PC-3 (cell line): ENCODE measurements at regions not wholly inside any gene's neighbourhood (a gene's known extent, or its start where the extent isn't known, plus 50 kb on each side); places are given as distances from the start of the nearest gene placed in this dataset.

Experiments
- ATAC-seq: fragments of 200-7000 bp; cut with Tn5 transposase; 2 replicates; pipeline ENCODE4 v1.9.1; 2020; ENCODE audit warnings: mild to moderate bottlenecking, moderate library complexity
- BruUV-seq: library from RNA; stranded (reverse); fragments of 400-500 nt; replicated peaks from 2 replicates; lab custom pipeline; 2021; lab: Mats Ljungman, UMichigan
- CTCF ChIA-PET: fragments of 300-600 bp; sonication (Branson Sonifier 250); formaldehyde crosslinking; loops from one replicate; lab custom pipeline; 2022; ENCODE audit warnings: antibody characterized with exemption; lab: Charles Lee
- POLR2A ChIA-PET: fragments of 300-600 bp; sonication (Branson Sonifier 250); formaldehyde crosslinking; loops from one replicate; lab custom pipeline; 2022; ENCODE audit warnings: antibody characterized with exemption; ENCODE audit not compliant: unreplicated experiment; lab: Charles Lee
- DNase-seq: peaks from one replicate; pipeline ENCODE4 v3.0.0-alpha.2; 2015
- H2AFZ ChIP-seq: fragments of 300-600 bp; sonication (generic); 2 replicates; pipeline ENCODE4 v1.6.0; 2016; ENCODE audit warnings: antibody characterized with exemption, low read length
- H3F3A ChIP-seq: fragments of 300-600 bp; sonication (generic); one replicate; pipeline ENCODE4 v1.6.0; 2017; ENCODE audit warnings: antibody characterized with exemption, low read length, control low read depth, mild to moderate bottlenecking; ENCODE audit not compliant: unreplicated experiment
- H3K27ac ChIP-seq: fragments of 300-600 bp; sonication (generic); 2 replicates; pipeline ENCODE4 v1.5.1; 2016; ENCODE audit warnings: mild to moderate bottlenecking, low read length
- H3K27me3 ChIP-seq: fragments of 300-600 bp; sonication (generic); 2 replicates; pipeline ENCODE4 v1.6.1; 2016; ENCODE audit warnings: low read length, mixed read lengths
- H3K36me3 ChIP-seq: fragments of 300-600 bp; sonication (generic); 2 replicates; pipeline ENCODE4 v1.6.1; 2016; ENCODE audit warnings: low read depth, mixed run types, low read length, mixed read lengths
- H3K4me1 ChIP-seq: fragments of 300-600 bp; sonication (generic); 2 replicates; pipeline ENCODE4 v1.5.1; 2016; ENCODE audit warnings: low read length; ENCODE audit not compliant: insufficient read depth
- H3K4me2 ChIP-seq: fragments of 300-600 bp; sonication (generic); 2 replicates; pipeline ENCODE4 v1.6.0; 2016; ENCODE audit warnings: low read length
- H3K4me3 ChIP-seq: fragments of 300-600 bp; sonication (generic); 2 replicates; pipeline ENCODE4 v1.5.1; 2016; ENCODE audit warnings: mild to moderate bottlenecking, low read length, mixed read lengths
- H3K79me2 ChIP-seq: fragments of 300-600 bp; sonication (generic); 2 replicates; pipeline ENCODE4 v1.6.1; 2017; ENCODE audit warnings: low read length, mixed read lengths
- H3K9ac ChIP-seq: fragments of 300-600 bp; sonication (generic); 2 replicates; pipeline ENCODE4 v1.6.0; 2016; ENCODE audit warnings: mild to moderate bottlenecking, low read length
- H3K9me2 ChIP-seq: fragments of 300-600 bp; sonication (generic); replicated peaks from 2 replicates; pipeline ENCODE4 v1.6.1; 2016; ENCODE audit warnings: mixed run types, low read length, mixed read lengths
- H3K9me3 ChIP-seq: fragments of 300-600 bp; sonication (generic); 2 replicates; pipeline ENCODE4 v1.6.1; 2016; ENCODE audit warnings: low read length, mixed read lengths
- H4K20me1 ChIP-seq: fragments of 300-600 bp; sonication (generic); 2 replicates; pipeline ENCODE4 v1.6.1; 2016; ENCODE audit warnings: low read length, mixed read lengths
- EZH2 ChIP-seq: fragments of 300-600 bp; sonication (generic); IDR thresholded peaks from one replicate; pipeline ENCODE4 v1.6.1; 2017; ENCODE audit warnings: antibody characterized with exemption, mild to moderate bottlenecking, low read length; ENCODE audit not compliant: unreplicated experiment
- EZH2phosphoT487 ChIP-seq: fragments of 300-600 bp; sonication (generic); IDR thresholded peaks from 2 replicates; pipeline ENCODE4 v1.6.1; 2018; ENCODE audit warnings: mild to moderate bottlenecking, antibody characterized with exemption, low read length, borderline replicate concordance
- intact Hi-C: fragments of 100-400 bp; cut with micrococcal nuclease; formaldehyde crosslinking; loops from 2 replicates; pipeline ENCODE4 v1.9.0; 2023
- TF ChIP-seq, protein P1 (sequence below): fragments of 300-600 bp; sonication (generic); conservative IDR thresholded peaks from 2 replicates; pipeline ENCODE4 v1.5.1; 2017; ENCODE audit warnings: antibody characterized with exemption, low read depth, mild to moderate bottlenecking, low read length

DNA sequence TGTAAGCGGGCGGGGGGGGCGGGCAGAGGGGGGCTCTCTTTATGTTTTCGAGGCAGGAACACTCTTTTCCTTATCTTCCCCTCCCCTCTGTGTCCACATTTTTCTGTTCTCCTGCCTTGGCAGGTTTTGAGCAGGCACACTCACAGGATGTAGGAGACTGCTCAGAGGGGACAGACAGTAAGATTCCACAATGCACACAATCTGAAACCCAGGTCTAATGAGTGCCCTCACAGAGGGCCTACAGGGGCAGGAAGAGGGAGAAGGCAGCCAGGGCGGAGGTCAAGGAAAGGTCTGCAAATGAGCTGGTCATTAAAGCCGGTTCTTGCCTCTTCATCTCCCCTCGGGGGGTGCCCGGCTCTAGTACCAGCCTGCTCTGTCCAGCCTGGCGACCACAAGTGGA lies 106.1 kb upstream of the ATP6AP2 start:
- intact Hi-C loops: no loop called here
- DNase-seq (no peak), ATAC-seq (no peak)
- Histone ChIP-seq H2AFZ (no peak overlapping the region), H3K9me2 (no peaks in the 10 kb centered on the region), H3K9ac (no peak overlapping the region), H4K20me1 (no peaks in the 10 kb centered on the region), H3F3A (no peaks in the 10 kb centered on the region), H3K9me3 (no peaks in the 10 kb centered on the region), H3K4me1 (no peaks in the 10 kb centered on the region), H3K27ac (no peak overlapping the region), H3K4me2 (no peak overlapping the region), H3K79me2 (no peaks in the 10 kb centered on the region), H3K4me3 (no peak overlapping the region), H3K36me3 (no peaks in the 10 kb centered on the region), H3K27me3 (peaks cover 10% of the 10 kb centered on the region; the same call in 1 of the 2 replicates)
- TF ChIP-seq EZH2: no peak
- TF ChIP-seq EZH2phosphoT487: no peak
- TF ChIP-seq, protein P1, sequence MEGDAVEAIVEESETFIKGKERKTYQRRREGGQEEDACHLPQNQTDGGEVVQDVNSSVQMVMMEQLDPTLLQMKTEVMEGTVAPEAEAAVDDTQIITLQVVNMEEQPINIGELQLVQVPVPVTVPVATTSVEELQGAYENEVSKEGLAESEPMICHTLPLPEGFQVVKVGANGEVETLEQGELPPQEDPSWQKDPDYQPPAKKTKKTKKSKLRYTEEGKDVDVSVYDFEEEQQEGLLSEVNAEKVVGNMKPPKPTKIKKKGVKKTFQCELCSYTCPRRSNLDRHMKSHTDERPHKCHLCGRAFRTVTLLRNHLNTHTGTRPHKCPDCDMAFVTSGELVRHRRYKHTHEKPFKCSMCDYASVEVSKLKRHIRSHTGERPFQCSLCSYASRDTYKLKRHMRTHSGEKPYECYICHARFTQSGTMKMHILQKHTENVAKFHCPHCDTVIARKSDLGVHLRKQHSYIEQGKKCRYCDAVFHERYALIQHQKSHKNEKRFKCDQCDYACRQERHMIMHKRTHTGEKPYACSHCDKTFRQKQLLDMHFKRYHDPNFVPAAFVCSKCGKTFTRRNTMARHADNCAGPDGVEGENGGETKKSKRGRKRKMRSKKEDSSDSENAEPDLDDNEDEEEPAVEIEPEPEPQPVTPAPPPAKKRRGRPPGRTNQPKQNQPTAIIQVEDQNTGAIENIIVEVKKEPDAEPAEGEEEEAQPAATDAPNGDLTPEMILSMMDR: no peak
- no TSS peak for BruUV-seq
- ChIA-PET CTCF (no interaction called here), POLR2A (no interaction called here)

DNA sequence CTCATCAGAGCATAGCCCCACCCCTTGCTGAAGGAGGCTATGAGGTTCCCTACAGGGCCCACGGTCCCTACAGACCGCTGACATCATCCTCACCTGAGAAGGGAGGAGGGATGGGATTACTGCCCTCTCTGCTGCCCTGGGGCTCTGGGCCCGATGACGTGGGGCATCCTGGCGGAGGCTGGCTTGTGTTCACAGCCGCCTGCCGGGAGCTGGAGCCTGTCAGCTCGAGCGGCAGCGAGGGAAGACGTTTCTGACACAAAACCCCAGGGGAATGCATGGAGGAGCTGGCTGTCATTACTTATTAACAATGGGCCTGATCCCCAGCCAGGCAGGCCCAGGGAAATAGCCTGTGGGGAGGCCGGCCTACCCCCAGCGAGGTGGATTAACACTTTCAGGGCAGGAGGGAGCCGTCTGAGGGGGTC lies 106.6 kb upstream of the ATP6AP2 start:
- H3K36me3 ChIP-seq: no peaks in the 10 kb centered on the region
- no peak overlapping the region for H3K27ac ChIP-seq
- TF ChIP-seq EZH2phosphoT487 (no peak), EZH2 (no peak)
- TF ChIP-seq, protein P1: no peak
- H3K4me1 ChIP-seq: no peaks in the 10 kb centered on the region
- no peak overlapping the region for H3K4me2 ChIP-seq
- no peak overlapping the region for H2AFZ ChIP-seq
- H3K27me3 ChIP-seq: peaks cover 9% of the 10 kb centered on the region; the same call in 1 of the 2 replicates
- H3K9ac ChIP-seq: no peak overlapping the region
- ChIA-PET POLR2A (no interaction called here), CTCF (no interaction called here)
- no peaks in the 10 kb centered on the region for H4K20me1 ChIP-seq
- no peaks in the 10 kb centered on the region for H3K9me2 ChIP-seq
- DNase-seq (no peak), ATAC-seq (no peak)
- intact Hi-C loops: no loop called here
- no peaks in the 10 kb centered on the region for H3K79me2 ChIP-seq
- H3K9me3 ChIP-seq: no peaks in the 10 kb centered on the region
- no TSS peak for BruUV-seq
- no peak overlapping the region for H3K4me3 ChIP-seq
- H3F3A ChIP-seq: no peaks in the 10 kb centered on the region

DNA sequence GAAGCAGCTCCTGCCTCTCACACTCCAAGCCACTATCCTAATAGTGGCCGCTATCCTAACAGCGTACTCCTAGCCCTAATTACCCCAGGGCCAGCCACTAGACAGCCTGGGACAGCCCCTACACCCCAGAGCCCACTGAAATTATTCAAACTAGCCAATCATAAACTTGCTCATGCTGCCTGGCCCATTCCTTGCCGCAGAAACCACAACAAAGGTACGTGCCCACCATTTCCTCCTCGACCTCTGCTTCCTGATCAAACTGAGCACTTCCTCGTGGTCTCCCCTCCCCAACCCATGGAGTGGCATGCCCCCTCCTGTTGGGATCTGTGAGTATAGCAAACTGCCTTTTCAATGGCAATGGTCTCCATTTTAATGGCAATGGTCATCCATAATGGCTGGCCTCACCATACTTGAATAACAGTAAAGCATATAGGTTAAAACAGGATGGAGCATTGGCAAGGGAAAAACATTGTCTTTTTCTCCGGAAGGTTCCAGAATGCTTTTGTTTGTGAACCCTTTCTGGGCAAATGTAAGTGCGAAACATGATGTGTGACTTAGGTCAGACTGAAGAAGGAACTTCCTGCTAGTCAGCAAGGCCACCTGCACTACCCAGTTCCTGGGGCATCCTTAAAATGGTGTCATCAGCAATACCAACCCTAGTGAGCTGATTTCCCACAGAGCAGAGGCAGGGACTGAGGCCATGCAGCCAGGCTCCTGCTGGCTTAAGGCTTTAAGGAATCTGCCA lies 107.1 kb upstream of the ATP6AP2 start:
- CTCF ChIA-PET: no interaction called here
- Histone ChIP-seq H3K36me3 (no peaks in the 10 kb centered on the region), H3K27ac (no peak overlapping the region), H3K4me2 (no peak overlapping the region), H3F3A (no peaks in the 10 kb centered on the region), H3K9me2 (no peaks in the 10 kb centered on the region), H3K27me3 (peaks cover 3% of the 10 kb centered on the region; the same call in 1 of the 2 replicates), H3K4me1 (0 out of 2 replicates have a peak, but pooled peaks cover under 1% of the 10 kb centered on the region), H4K20me1 (no peaks in the 10 kb centered on the region), H3K79me2 (no peaks in the 10 kb centered on the region), H3K9ac (no peak overlapping the region), H2AFZ (no peak overlapping the region), H3K4me3 (no peak overlapping the region), H3K9me3 (no peaks in the 10 kb centered on the region)
- BruUV-seq: no TSS peak
- ATAC-seq (no peak), DNase-seq (no peak)
- TF ChIP-seq, protein P1: no peak
- TF ChIP-seq EZH2 (no peak), EZH2phosphoT487 (no peak)
- POLR2A ChIA-PET: no interaction called here
- intact Hi-C loops: no loop called here
